ENCODE measurements at regions not wholly inside any gene's neighbourhood (a gene's known extent, or its start where the extent isn't known, plus 50 kb on each side); places are given as distances from the start of the nearest gene placed in this dataset.
A peak's percentile ranks its signal among the peaks of the same experiment; 100 is the strongest.

DNA sequence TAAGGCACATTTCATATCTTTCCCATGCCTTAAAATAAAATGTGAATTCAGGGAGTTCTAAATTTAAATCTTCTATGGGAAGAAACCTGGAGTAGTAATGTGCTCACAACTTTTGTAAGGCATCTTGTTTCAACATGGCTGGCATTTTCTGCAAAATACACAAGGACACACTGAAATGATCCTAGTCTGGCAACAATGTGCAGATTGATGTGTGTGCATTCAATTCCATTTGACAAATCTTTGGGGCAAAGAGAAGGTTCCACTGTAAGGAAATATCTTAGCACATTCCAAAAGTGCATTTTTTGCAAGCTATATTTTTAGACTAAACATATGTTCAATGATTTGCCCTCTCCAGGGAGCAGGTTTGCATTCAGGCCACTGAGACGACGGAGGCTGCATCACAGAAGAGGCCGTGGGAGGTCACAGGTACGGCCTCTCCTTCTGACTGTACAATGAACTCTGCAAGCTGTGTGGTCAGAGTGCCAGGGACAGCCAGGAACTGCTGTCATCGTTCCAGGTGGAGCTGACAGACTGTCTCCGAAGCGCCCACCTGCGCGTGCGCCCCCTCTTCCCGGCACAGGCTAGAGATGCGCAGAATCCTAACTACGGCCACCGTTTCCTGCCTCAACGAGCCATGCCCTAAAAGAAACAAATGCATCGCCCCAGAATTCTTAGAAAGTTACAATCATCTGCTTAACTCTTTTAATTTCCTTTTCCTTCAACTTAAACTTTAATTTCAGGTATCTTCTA, 149.2 kb upstream of the POU3F3 start:
- Histone ChIP-seq H4K5ac (ENCODE audit: insufficient read length, low read depth, low read length) (no peak overlapping the region), H2BK12ac (ENCODE audit: low read depth, low read length) (no peak overlapping the region), H3K14ac (ENCODE audit: insufficient read length) (no peak overlapping the region), H3K23me2 (ENCODE audit: low read depth, low read length) (no peaks in the 10 kb centered on the region), H3K9ac (replicated peaks in 1 of 4; ENCODE audit: extremely low read depth in 1 of 4, low read depth in 3 of 4, low read length in 3 of 4) (no peak overlapping the region), H3K4me3 (ENCODE audit: extremely low read depth in 1 of 4, insufficient read depth in 2 of 4, low read depth in 3 of 4, low read length in 4 of 4) (no peak overlapping the region), H2BK5ac (ENCODE audit: low read depth, low read length) (no peak overlapping the region), H2AK5ac (ENCODE audit: low read depth, low read length) (no peak overlapping the region), H3K36me3 (ENCODE audit: control insufficient read depth in 2 of 4, insufficient read depth in 4 of 4, low read length in 3 of 4) (no peaks in the 10 kb centered on the region), H3K79me1 (ENCODE audit: low read depth, low read length) (no peaks in the 10 kb centered on the region), H2BK15ac (ENCODE audit: low read length) (no peak overlapping the region), H4K20me1 (replicated peaks in 1 of 2; ENCODE audit: control insufficient read depth in 1 of 2, insufficient read depth in 2 of 2, low read length in 2 of 2) (no peaks in the 10 kb centered on the region), H3K56ac (replicated peaks; ENCODE audit: insufficient read length, low read depth, low read length) (no peak overlapping the region), H3K9me3 (ENCODE audit: insufficient read depth in 2 of 2, low read depth in 1 of 2, low read length in 1 of 2) (no peaks in the 10 kb centered on the region), H3K79me2 (ENCODE audit: control insufficient read depth in 1 of 2, insufficient read depth in 2 of 2, low read length in 2 of 2) (no peaks in the 10 kb centered on the region), H3K23ac (ENCODE audit: insufficient read length) (no peak overlapping the region), H4K91ac (replicated peaks; ENCODE audit: insufficient read length, low read length) (no peak overlapping the region), H3K27me3 (replicated peaks in 1 of 4; ENCODE audit: control insufficient read depth in 3 of 4, extremely low read depth in 1 of 4, insufficient read depth in 3 of 4, low read length in 3 of 4) (no peaks in the 10 kb centered on the region), H3K4me1 (replicated peaks in 1 of 4; ENCODE audit: control insufficient read depth in 3 of 4, insufficient read depth in 4 of 4, low read length in 3 of 4) (peaks cover 0 to 6% (median 0%) of the 10 kb centered on the region in 4 experiments; a peak in 6 of 7 replicates), H2AFZ (ENCODE audit: low read length) (0 out of 2 replicates have a peak overlapping the region, but pooled peaks have one; percentile 18), H3K4ac (replicated peaks; ENCODE audit: insufficient read length, low read depth, low read length) (no peak overlapping the region), H3K18ac (ENCODE audit: extremely low read depth, low read length) (no peak overlapping the region), H3K27ac (ENCODE audit: low read depth, low read length) (no peak overlapping the region), H3K4me2 (ENCODE audit: insufficient read depth in 1 of 2, low read depth in 2 of 2, low read length in 2 of 2) (no peak overlapping the region), H2BK120ac (replicated peaks; ENCODE audit: low read depth, low read length) (no peak overlapping the region), H4K8ac (ENCODE audit: extremely low read depth, insufficient read depth, low read length) (no peak overlapping the region), H2BK20ac (ENCODE audit: low read length) (no peak overlapping the region)
- FAIRE-seq: no peak
- POLR2A ChIA-PET (ENCODE audit: partially characterized antibody): interaction anchor here (0.6 kb wide), 1 partner anchor 19 kb away, joined by 3 read pairs; no protein-coding TSS in a partner anchor
- TF ChIP-seq ZNF274 (IDR thresholded peaks at IDR 0.05; ENCODE audit: borderline replicate concordance, extremely low read depth, low read length): no peak
- no peak for TF ChIP-seq BRCA1 (IDR thresholded peaks at IDR 0.05; ENCODE audit: low read depth, low read length)
- TF ChIP-seq SRF (IDR thresholded peaks at IDR 0.05; ENCODE audit: low read depth, low read length): no peak
- no peak for TF ChIP-seq SP2 (IDR thresholded peaks at IDR 0.05; ENCODE audit: low read length)
- no peak for TF ChIP-seq SIN3A (conservative IDR thresholded peaks at IDR 0.05 in 1 of 2, IDR thresholded peaks at IDR 0.05 in 1 of 2; ENCODE audit: low read depth in 1 of 2, low read length in 2 of 2)
- no peak for TF ChIP-seq KDM1A (IDR thresholded peaks at IDR 0.05; ENCODE audit: borderline replicate concordance, low read length)
- TF ChIP-seq FOSL1 (IDR thresholded peaks at IDR 0.05; ENCODE audit: insufficient read depth, low read depth, low read length): no peak
- no peak for TF ChIP-seq SUZ12 (IDR thresholded peaks at IDR 0.05; ENCODE audit: low read length)
- TF ChIP-seq GTF2F1 (IDR thresholded peaks at IDR 0.05; ENCODE audit: borderline replicate concordance, low read depth, low read length): no peak
- no peak for DNase-seq (ENCODE audit: low read depth in 1 of 2, low spot score in 2 of 2)
- CTCF ChIA-PET (ENCODE audit: partially characterized antibody): no interaction called here
- 88% methylated on average over 16 of the region's 16 CpGs; no CpG with 5 or more reads in 1 of the 2 experiments for WGBS, 2 experiments (ENCODE audit: extremely low coverage in 1 of 2, insufficient coverage in 1 of 2, insufficient read length in 1 of 2, insufficient replicate concordance in 2 of 2, low coverage in 1 of 2, low lambda C conversion rate in 2 of 2, missing lambda C conversion rate in 1 of 2)

Measured in H1 (cell line).